Fibroblast of skin of right quadriceps (primary cell): ENCODE measurements at regions not wholly inside any gene's neighbourhood (a gene's known extent, or its start where the extent isn't known, plus 50 kb on each side); places are given as distances from the start of the nearest gene placed in this dataset.
"Not testable (repeated sequence)": the region's sequence is repeated elsewhere in the genome, so short reads cannot be mapped to it uniquely, and the experiment has no call there.

ENCODE experiments used
- DNase-seq: peaks from one replicate; pipeline ENCODE4 v3.0.0-alpha.2; 2013

- DNase-seq = no peak
Measured at GRCh38 chr4:24236532-24236931, 346.7 kb upstream of the PPARGC1A start.

DNA sequence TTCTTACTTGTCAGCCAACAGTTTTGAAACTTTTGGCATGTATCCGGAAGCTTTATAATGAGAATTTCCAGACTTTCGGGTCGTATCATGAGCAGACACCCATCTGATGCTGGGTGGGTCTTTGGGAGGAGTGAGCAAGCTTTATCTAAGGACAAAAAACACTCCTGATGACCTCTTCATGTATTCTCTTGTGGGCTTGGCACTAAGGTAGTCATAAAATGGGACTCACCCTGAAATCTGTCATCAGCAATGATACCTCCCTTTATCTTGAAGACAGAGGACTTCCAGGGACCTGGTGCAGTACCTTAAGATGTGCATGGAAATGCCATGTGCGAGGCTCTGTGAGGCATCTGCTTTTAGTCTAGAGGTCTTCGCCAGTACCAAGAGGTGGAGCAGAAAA, 346.3 kb upstream of the PPARGC1A start:
- no peak for DNase-seq

DNA sequence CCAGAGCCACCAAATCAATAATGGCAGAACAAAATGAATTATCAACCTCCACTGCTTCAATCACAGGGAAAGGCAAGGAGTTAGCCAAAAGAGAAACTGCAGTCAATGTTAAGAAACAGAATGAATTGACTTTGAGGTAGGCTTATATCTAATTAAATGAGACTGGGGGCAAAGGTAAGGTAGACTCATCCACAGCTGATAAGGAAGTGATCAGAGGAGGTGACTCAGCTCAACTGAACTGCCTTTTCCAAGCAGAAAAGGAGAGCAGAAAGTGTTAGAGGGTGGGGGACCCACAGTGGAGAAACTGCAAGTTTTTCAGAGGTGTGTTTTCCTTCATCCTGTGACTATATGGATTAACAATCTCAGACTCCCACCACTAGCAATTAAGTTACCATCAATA, 345.8 kb upstream of the PPARGC1A start:
- DNase-seq = no peak

DNA sequence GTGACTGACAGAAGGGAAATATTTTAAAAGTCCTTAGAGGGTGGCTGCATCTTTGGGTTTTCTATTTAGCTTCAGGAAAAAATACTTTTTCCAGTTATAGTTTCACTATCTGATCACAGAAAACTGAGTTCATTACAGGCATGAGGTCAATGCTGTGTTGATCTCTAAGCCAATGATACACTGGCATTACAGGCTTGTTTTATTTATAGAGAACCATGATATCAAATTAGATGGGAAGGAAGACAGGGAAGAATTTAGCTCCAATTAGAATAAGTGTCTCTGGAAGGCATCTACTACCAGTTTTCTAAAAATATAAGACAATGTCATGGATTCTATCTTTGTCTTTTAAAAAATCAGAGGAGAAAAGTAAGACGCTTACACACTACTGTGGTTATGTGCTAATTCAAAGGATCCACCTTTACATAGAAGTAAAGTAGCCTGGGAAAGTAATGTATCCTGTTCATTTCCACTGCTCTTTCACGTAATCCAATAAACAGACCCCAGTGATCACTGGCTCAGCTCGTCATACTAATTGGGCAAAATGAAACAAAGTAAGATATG, 344.5 kb upstream of the PPARGC1A start:
- no peak for DNase-seq

DNA sequence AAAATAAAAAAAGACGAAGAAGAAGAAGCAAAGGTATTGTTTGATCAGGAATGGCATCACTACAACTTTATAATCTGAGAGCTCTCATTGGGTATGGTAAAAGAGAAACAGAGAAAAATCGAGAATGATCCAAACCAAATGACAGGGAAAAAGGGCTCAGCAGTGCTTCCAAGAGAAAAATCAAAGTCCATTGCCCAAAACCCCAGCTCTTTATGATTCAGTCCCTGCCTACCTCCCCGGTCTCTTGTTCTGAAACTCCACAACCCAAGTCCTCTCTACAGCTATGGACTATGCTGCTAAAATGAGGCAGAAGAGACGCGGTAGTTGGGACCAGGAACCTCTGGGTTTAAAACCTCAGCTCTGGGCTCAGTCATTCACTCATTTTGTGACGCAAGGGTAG, 341.1 kb upstream of the PPARGC1A start:
- DNase-seq = no peak

DNA sequence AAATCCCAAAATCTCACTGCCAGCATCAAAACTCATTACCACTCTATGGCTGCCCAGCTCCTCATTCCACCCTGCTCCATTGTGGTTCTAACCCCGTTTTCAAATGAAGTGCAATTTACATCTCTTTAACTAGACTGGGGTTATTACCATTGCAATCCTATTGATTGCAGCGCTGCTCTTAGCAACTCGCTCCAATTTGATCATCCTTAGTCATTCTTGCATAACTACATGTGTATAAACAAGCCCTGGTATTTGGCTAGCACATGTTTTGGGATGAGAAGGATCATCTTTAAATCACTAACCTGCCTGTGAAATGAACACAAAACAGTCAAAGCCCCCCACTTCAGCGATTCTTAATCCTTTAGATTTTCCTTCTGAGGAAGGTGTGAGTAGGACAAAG, 340.1 kb upstream of the PPARGC1A start:
- peak; percentile 31 for DNase-seq

GRCh38 chr4:24228692-24229091, 338.8 kb upstream of the PPARGC1A start:
- no peak for DNase-seq

DNA sequence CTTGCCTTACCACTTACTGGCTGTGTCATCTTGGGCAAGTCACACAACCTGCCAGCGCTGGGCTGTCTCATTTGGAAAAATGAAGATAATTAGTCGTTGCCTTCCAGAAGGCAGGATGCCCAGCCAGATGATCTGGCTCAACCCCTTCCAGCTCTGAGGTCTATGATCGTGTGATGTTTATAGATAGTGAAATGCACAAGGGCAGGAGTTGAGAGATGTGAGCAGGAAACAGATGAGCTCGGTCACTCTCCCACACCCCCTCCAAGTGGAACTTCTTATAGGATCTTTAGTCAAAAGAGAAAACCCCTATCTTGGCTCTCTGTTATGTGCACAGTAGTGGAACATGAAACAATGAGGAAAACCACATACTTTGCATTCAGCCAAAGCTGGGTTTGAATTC, 336.8 kb upstream of the PPARGC1A start:
- DNase-seq = no peak

GRCh38 chr4:24226023-24226422, 336.2 kb upstream of the PPARGC1A start:
- DNase-seq = peak; percentile 57

GRCh38 chr4:24224446-24224845, 334.6 kb upstream of the PPARGC1A start:
- DNase-seq = no peak

DNA sequence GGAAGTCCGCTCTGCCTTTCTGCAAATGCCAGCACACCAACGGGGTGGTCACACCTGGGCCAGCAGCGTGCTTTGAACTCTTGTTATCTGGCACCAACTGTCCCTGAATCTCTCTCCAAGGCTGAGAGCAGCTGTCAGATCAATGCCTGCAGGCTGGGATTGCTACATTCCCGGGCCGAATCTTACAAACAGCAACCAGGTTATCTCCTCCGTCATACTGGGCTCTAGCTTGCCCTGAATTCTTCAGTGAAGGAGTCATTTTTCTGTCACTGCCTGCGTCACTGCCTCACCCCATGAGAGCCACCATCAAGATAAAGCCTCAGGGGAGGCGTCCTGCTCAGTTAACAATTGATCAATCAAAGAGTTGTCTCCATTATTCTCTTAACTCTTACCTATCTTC, 329.4 kb upstream of the PPARGC1A start:
- no peak for DNase-seq

- DNase-seq = no peak
Measured at GRCh38 chr4:24218566-24218965, 328.7 kb upstream of the PPARGC1A start.

- DNase-seq = no peak
Measured at GRCh38 chr4:24214796-24215195, 324.9 kb upstream of the PPARGC1A start.

DNA sequence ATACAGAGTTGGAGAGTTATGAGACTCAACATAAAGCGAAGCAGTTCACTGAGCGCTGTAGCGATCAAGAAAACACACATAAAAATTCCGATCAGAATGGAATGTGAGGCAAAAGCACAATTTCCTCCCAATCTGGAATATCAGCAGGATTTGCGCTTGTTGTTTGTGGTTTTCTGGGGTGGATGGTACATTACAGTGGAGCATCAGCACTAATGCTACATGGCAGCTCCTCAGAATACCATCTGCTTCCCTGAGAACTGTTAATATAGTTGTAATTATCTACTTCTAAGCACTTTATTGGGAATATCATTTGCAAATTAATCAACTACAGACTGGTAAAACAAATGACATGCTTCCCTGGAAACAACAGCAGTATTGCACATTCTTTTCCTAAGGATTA, 324.1 kb upstream of the PPARGC1A start:
- DNase-seq = peak; percentile 10

DNA sequence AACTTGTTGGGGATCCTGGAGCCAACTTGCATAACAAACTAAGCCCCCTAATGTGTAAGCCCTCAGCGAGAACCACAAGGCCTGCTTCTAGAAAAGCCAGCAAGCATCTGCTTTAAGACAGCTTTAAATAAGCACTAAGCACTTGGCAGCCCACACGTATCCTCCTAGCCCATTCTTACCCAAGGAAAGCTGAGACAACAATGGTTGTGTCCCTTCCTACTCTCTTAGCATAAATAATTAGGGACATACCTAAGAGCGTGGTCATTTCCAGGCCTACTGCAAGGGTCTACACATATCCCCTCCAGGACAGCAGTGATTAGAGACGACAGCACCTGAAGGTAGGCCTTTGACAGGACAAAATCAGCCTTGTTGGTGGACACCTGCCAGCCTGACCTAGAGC, 322.8 kb upstream of the PPARGC1A start:
- no peak for DNase-seq

DNA sequence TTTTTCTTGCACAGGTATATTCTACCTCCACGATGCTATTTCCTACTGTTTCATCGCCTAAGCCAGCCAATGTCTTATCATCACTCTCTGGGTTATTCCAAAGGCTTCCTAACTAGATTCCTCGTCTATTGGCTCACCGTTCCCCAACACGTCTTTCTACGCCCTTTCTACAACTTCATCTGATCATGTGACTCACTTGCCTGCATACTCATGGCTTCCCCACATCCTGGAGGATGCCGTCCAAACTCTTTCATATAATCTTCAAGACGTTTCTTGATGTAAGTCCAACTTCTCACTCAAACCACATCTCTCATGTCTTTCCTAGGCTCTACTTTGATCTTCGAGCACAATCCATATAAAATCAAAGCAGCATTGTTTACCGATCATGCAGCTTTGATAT, 322.0 kb upstream of the PPARGC1A start:
- peak; percentile 44 for DNase-seq

- peak; percentile 80 for DNase-seq
Measured at GRCh38 chr4:24210332-24210902, 320.6 kb upstream of the PPARGC1A start.

GRCh38 chr4:24209906-24210305, 320.1 kb upstream of the PPARGC1A start:
- no peak for DNase-seq

DNA sequence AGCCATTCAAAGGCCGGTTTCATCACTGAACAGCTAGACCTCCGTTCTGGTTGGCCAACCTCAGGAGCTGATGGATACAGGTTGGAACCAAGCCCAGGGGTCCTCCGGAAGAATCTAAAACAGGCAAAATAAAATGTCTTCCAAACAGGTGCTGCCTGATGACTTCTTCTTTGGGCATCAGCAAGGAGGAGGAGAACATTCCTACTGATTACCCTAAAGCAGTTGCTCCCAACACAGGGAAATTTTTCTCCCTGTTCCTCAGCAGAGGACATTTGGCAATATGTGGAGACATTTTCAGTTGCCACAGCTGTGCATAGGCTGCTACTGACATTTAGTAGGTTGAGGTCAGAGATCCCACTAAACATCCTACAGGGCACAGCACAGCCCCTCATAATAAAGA, 319.3 kb upstream of the PPARGC1A start:
- no peak for DNase-seq

- DNase-seq = no peak
Measured at GRCh38 chr4:24208691-24209090, 318.8 kb upstream of the PPARGC1A start.

- DNase-seq = not testable (repeated sequence)
Measured at GRCh38 chr4:24204708-24205107, 314.9 kb upstream of the PPARGC1A start.

GRCh38 chr4:24203926-24204325, 314.1 kb upstream of the PPARGC1A start:
- DNase-seq = no peak

- no peak for DNase-seq
Measured at GRCh38 chr4:24202579-24202978, 312.7 kb upstream of the PPARGC1A start.

DNA sequence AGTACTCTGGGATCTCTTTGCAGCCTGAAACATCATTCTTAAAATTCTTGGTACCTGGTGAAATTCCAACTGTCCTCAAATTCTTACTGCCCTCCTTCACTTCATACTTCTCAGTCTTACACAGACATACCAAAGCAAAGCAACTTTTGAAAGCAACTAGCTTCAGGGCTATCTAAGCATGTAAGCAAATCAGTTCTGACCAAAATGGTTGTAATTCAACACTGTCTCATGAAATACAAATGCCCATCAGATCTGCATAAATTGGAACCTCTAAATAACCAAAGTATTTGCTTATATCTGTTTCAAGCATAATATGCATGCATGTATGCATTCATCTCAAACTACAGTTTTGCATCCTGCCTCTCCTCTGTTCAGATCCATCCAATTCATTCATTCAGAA, 308.1 kb upstream of the PPARGC1A start:
- no peak for DNase-seq

GRCh38 chr4:24196785-24197184, 306.9 kb upstream of the PPARGC1A start:
- no peak for DNase-seq
